ENCODE measurements at regions not wholly inside any gene's neighbourhood (a gene's known extent, or its start where the extent isn't known, plus 50 kb on each side); places are given as distances from the start of the nearest gene placed in this dataset.

DNA sequence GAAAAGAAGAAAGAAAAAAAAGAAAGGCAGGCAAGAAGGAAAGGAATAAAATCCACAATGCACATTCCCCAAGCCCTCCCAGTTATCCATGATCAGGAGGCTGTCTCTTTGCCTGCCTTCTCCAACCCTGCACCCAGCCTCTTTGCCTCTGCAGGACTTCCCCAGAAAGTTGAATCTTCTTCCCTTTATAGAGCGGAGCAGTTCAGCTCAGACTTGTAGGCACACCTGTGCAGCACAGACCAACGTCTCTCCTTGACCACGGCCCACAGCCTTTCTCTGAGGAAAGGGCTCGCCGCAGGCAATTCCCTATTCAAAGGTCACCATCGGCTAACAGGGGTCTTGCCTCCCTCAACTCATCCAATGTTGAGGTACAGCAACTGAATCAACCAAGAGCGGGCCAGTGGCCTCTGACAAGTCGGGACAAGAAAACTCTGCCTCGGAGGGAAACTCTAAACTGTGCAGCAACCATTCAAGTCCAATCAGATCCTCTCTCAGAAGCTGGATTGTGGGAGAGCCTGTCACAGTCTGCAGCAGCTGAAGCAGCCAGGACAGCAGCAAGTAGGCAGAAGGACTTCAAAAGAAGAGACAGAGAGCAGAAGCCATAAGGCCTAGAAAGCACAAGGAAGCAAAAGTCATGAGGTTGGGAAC lies 529.2 kb upstream of the JARID2 start:
- H3K4me1 ChIP-seq (ENCODE audit: insufficient read depth, poor library complexity, severe bottlenecking) = peaks cover 25% of the 10 kb centered on the region
- no peak for DNase-seq (ENCODE audit: low spot score)
- H3K27ac ChIP-seq (ENCODE audit: poor library complexity, severe bottlenecking) = no peak overlapping the region
- peak; percentile 66 for ATAC-seq (ENCODE audit: low read depth)
- H3K36me3 ChIP-seq (ENCODE audit: low read depth) = no peaks in the 10 kb centered on the region
- H3K9me3 ChIP-seq (ENCODE audit: severe bottlenecking) = no peaks in the 10 kb centered on the region
- H3K27me3 ChIP-seq (ENCODE audit: insufficient read depth, poor library complexity, severe bottlenecking) = no peaks in the 10 kb centered on the region
- H3K4me3 ChIP-seq (ENCODE audit: severe bottlenecking) = no peak overlapping the region
- TF ChIP-seq CTCF (IDR thresholded peaks at IDR 0.05; ENCODE audit: poor library complexity, severe bottlenecking) = no peak

GRCh38 chr6:14717307-14717706 lies 528.6 kb upstream of the JARID2 start:
- Histone ChIP-seq H3K4me3 (ENCODE audit: severe bottlenecking) (no peak overlapping the region), H3K4me1 (ENCODE audit: insufficient read depth, poor library complexity, severe bottlenecking) (peaks cover 24% of the 10 kb centered on the region)
- no peak for DNase-seq (ENCODE audit: low spot score)

DNA sequence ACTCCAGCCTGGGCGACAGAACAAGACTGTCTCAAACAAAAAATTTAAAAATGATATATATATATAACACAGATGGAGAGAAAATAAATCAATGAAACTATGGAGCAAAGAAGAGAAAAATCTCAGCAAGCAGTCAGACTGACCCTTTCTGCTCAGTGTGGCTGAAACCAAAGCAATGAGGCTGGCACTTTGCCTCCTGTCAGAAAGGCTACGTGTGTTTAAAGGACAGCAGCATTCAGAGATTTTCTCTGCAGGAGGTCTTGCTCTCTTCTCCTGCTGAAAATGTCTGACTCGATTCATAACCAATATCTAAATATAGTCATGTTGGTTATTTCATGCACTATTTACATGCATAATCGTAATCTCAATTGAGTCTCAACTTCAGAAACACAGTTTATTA lies 527.0 kb upstream of the JARID2 start:
- Histone ChIP-seq H3K4me3 (ENCODE audit: severe bottlenecking) (no peak overlapping the region), H3K9me3 (ENCODE audit: severe bottlenecking) (no peaks in the 10 kb centered on the region), H3K36me3 (ENCODE audit: low read depth) (no peaks in the 10 kb centered on the region), H3K4me1 (ENCODE audit: insufficient read depth, poor library complexity, severe bottlenecking) (peaks cover 13% of the 10 kb centered on the region), H3K27me3 (ENCODE audit: insufficient read depth, poor library complexity, severe bottlenecking) (no peaks in the 10 kb centered on the region), H3K27ac (ENCODE audit: poor library complexity, severe bottlenecking) (no peak overlapping the region)
- DNase-seq (ENCODE audit: low spot score) (no peak), ATAC-seq (ENCODE audit: low read depth) (no peak)
- no peak for TF ChIP-seq CTCF (IDR thresholded peaks at IDR 0.05; ENCODE audit: poor library complexity, severe bottlenecking)

More at GRCh38 chr6:14717307-14717706, 528.6 kb upstream of the JARID2 start:
- ATAC-seq (ENCODE audit: low read depth) = no peak
- Histone ChIP-seq H3K36me3 (ENCODE audit: low read depth) (no peaks in the 10 kb centered on the region), H3K27ac (ENCODE audit: poor library complexity, severe bottlenecking) (no peak overlapping the region), H3K9me3 (ENCODE audit: severe bottlenecking) (no peaks in the 10 kb centered on the region), H3K27me3 (ENCODE audit: insufficient read depth, poor library complexity, severe bottlenecking) (no peaks in the 10 kb centered on the region)
- TF ChIP-seq CTCF (IDR thresholded peaks at IDR 0.05; ENCODE audit: poor library complexity, severe bottlenecking) = no peak

DNA sequence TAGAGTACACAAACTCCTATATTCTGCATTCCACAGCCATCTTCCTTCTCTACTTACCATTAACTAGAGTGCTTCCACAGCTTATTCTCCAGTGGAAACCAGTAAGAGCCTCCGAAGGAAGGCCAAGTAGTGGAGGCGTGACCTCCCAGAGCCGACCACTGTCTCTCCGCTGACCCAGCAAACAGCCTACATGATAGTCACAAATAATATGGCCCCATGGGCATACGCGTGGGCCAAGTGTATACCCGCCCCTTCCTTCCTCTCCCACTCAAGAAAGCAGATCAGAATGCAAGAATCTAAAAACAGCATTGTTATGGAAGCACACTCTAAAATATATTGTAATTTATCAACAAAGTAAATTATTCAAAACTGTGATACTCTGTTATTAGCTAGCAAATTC lies 526.6 kb upstream of the JARID2 start:
- DNase-seq (ENCODE audit: low spot score) = no peak
- Histone ChIP-seq H3K36me3 (ENCODE audit: low read depth) (no peaks in the 10 kb centered on the region), H3K4me1 (ENCODE audit: insufficient read depth, poor library complexity, severe bottlenecking) (peaks cover 13% of the 10 kb centered on the region), H3K27ac (ENCODE audit: poor library complexity, severe bottlenecking) (no peak overlapping the region), H3K9me3 (ENCODE audit: severe bottlenecking) (no peaks in the 10 kb centered on the region), H3K4me3 (ENCODE audit: severe bottlenecking) (no peak overlapping the region), H3K27me3 (ENCODE audit: insufficient read depth, poor library complexity, severe bottlenecking) (no peaks in the 10 kb centered on the region)
- no peak for ATAC-seq (ENCODE audit: low read depth)
- TF ChIP-seq CTCF (IDR thresholded peaks at IDR 0.05; ENCODE audit: poor library complexity, severe bottlenecking) = no peak

DNA sequence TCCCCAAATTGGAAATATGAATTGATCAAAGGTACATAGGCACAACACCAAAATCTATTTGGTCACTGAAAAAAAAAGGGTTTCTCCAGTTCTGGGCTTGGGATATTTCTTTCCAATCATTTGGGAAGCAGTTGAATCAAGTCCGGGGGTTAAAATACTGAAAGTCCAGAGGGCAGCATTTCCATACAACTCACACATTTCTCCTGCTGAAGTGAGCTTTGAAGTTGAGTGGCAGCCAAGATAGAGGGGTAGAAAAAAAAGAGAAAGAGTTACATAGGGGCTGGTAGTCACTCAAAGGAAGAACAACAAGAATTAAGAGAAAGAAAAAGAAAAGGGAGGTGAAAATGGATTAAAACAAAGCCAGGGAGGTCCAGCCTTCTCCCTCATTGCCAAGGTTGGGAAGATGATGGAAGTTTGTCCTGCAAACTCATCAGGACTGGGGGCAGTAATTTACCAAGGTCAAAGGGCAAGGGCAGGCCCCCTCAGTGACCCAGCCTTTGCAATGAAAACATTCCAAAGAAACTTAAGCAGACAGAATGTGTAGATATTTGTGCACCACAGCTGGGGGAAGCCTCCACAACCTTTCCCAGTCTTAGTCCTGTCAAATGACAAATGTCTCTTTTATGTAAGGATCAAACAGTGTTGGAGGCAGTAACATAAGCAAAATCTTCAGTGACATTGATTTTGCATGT lies 525.3 kb upstream of the JARID2 start:
- H3K27me3 ChIP-seq (ENCODE audit: insufficient read depth, poor library complexity, severe bottlenecking) = no peaks in the 10 kb centered on the region
- H3K27ac ChIP-seq (ENCODE audit: poor library complexity, severe bottlenecking) = no peak overlapping the region
- DNase-seq (ENCODE audit: low spot score) (no peak), ATAC-seq (ENCODE audit: low read depth) (no peak)
- no peaks in the 10 kb centered on the region for H3K9me3 ChIP-seq (ENCODE audit: severe bottlenecking)
- peaks cover 13% of the 10 kb centered on the region for H3K4me1 ChIP-seq (ENCODE audit: insufficient read depth, poor library complexity, severe bottlenecking)
- H3K4me3 ChIP-seq (ENCODE audit: severe bottlenecking) = no peak overlapping the region
- H3K36me3 ChIP-seq (ENCODE audit: low read depth) = no peaks in the 10 kb centered on the region
- no peak for TF ChIP-seq CTCF (IDR thresholded peaks at IDR 0.05; ENCODE audit: poor library complexity, severe bottlenecking)
